GM13977 (cell line): ENCODE measurements at regions not wholly inside any gene's neighbourhood (a gene's known extent, or its start where the extent isn't known, plus 50 kb on each side); places are given as distances from the start of the nearest gene placed in this dataset.

Source experiments
- DNase-seq: peaks from one replicate; pipeline ENCODE4 v3.0.0; 2012; ENCODE audit warnings: low spot score
- in situ Hi-C: fragments of 300-500 bp; cut with MboI; formaldehyde crosslinking; loops from one replicate; pipeline ENCODE4 v1.12.0; 2022; ENCODE audit warnings: low sequenced_read_pairs, low pct_unique_long_range_greater_than_20kb, mixed read lengths, inconsistent platforms; ENCODE audit not compliant: unreplicated experiment
- TF ChIP-seq, protein P1 (sequence below): IDR thresholded peaks from 2 replicates; pipeline ENCODE4 v1.5.1; 2012; ENCODE audit warnings: mild to moderate bottlenecking, control low read depth; ENCODE audit not compliant: insufficient read depth; ENCODE audit errors: extremely low read depth, missing control alignments

DNA sequence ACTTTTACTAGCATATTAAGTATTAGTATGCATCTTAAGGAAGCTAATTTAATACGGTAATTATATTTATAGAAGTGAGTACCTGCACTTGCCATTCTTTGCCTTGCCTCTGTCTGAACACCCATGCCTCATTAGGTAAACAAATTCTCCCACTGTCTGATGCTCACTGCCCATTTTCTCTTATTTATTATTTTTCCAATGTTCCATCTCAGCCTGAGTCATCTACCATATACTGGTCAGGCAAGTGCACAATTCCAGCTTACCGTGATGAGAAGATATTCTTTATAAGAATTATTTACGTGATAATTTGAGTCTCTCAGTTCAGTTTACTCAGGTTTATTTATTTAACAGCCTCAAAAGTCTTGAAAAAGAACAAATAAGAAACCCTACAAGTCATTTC, 619.2 kb upstream of the EYS start:
- no peak for DNase-seq
- in situ Hi-C loops, result no loop called here
- TF ChIP-seq, protein P1, sequence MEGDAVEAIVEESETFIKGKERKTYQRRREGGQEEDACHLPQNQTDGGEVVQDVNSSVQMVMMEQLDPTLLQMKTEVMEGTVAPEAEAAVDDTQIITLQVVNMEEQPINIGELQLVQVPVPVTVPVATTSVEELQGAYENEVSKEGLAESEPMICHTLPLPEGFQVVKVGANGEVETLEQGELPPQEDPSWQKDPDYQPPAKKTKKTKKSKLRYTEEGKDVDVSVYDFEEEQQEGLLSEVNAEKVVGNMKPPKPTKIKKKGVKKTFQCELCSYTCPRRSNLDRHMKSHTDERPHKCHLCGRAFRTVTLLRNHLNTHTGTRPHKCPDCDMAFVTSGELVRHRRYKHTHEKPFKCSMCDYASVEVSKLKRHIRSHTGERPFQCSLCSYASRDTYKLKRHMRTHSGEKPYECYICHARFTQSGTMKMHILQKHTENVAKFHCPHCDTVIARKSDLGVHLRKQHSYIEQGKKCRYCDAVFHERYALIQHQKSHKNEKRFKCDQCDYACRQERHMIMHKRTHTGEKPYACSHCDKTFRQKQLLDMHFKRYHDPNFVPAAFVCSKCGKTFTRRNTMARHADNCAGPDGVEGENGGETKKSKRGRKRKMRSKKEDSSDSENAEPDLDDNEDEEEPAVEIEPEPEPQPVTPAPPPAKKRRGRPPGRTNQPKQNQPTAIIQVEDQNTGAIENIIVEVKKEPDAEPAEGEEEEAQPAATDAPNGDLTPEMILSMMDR, result no peak

DNA sequence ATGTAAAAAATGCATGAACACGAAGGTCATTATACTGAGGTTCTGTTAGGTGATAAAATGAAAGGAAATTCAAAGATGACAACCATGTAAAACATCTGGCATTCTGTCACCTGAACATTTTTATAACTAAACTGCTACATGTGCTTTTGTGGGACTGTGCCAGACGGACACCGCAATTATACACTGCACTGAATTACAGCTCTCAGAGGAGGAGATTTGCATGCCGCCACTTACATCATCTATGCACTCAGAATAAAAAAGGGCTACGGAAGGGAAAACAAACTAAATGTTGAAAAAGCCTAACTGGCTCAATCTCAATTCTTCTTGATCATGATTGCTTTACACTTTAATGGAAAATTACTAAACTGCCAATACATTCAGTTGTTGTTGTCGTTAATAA, 614.0 kb upstream of the EYS start:
- no peak for DNase-seq
- in situ Hi-C loops, result no loop called here
- TF ChIP-seq, protein P1, result no peak

DNA sequence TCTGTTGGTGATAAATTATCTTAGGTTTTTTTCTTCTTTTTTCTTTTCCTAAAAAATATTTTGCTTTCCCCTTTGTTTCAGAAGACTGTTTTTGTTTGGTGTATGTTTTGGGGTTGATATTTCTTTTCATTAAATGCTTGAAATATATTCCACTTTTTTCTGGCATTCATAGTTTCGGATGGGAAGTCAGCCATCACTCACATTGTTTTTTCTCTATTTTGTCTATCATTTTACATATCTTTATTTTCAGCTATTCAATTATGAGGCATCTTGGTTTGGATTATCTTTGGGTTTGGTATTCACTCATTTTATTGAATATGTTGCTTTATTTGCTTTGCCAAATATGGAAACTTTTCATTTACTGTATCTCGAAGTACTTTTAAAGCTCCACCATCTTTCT, 600.5 kb upstream of the EYS start:
- in situ Hi-C loops, result no loop called here
- DNase-seq, result no peak
- TF ChIP-seq, protein P1, result no peak

DNA sequence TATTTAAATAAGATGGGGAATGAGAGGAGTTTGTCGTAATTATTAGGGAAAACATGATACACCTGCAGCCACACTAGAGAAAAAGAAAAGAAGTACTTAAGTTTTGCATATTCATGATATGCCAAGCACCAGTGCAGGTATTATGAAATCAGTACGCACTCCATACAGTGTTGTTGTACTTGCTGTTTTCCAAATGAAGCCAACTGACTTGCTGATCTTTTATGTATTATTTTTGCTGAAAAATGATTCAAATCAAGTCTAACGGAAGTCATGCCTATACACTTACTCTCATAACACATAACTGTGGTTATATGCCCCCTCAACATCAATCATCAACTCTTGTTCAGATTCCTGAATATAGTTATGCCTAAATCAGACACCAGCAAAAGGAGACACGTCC, 584.9 kb upstream of the EYS start:
- no peak for DNase-seq
- TF ChIP-seq, protein P1, result no peak
- in situ Hi-C loops, result no loop called here

DNA sequence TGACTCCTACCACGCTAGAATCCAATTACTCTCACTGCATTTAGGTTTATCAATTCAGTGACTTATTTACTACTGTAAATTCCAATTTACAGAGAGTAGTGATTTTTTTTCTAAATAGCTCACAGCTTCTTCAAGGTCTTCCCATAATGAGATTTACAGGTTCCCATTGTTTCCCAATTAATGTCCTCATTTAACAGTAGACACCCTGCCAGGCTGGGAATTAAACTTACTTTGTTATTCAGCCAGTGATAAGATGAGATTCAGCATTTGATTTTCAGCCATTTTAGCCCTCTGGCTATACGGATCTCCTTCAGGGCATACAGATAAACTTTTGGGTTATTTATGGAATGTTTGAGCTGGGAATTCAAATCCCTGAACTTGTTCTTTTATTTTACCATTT, 582.9 kb upstream of the EYS start:
- TF ChIP-seq, protein P1, result no peak
- DNase-seq, result no peak
- in situ Hi-C loops, result no loop called here

DNA sequence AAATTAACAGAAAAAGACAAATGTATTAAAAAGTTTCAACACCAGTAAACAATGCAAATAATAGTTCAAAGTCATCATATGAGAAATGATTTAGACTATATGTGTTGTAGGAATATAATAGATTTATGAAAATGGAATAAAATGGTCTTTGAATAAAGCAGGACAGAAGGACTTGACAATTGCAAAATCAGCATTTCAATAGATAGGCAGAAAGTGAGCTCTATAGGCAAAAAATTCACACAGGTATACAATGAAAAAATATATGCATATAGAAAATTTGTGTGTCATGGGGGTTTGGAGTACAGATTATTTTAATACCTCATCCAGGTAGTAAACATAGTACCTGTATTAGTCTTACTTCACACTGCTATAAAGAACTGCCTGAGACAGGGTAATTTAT, 571.1 kb upstream of the EYS start:
- TF ChIP-seq, protein P1, result no peak
- no peak for DNase-seq
- in situ Hi-C loops, result no loop called here

DNA sequence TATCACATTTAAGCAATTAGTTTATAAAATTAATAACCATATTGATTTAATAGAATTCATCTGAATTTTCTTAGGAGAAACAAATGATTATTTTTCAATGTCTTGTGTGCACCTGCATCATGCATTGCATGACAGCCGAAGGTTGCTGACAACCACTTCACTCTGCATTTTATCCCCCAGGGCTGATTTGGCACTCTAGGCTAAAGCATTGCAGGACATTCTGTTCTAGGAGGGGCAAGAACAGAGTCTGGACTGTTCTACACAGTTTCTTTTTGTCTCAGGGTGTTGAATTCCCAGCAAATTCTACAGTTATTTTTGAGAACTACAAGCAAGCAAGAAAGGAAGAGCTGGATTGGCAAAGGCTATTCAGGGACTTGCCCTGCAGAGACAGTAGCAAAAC, 570.4 kb upstream of the EYS start:
- TF ChIP-seq, protein P1, result no peak
- DNase-seq, result no peak
- in situ Hi-C loops, result no loop called here
